EH (cell line): ENCODE measurements at regions not wholly inside any gene's neighbourhood (a gene's known extent, or its start where the extent isn't known, plus 50 kb on each side); places are given as distances from the start of the nearest gene placed in this dataset.

Experiments used
- DNase-seq: peaks from one replicate; pipeline ENCODE4 v3.0.0-alpha.2; 2015; ENCODE audit warnings: low read depth

DNA sequence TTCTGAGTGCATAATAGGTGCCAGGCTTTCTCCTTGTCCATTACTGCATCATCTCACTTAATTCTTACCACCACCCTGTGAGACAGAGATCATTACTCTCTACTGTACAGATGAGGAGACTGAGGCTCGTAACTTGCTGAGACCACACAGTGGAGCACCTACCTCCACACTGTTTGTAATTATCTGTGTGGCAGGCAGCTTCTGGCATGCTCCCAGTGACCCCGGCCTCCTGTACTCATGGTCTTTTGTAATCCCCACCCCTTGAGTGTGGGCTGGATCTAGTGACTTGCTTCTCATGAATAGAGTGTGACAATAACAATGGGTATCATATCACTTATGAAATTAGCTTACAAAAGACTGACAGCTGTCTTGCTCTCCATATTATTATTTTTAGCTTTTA, 407.3 kb downstream of the MATN1 start:
- no peak for DNase-seq

DNA sequence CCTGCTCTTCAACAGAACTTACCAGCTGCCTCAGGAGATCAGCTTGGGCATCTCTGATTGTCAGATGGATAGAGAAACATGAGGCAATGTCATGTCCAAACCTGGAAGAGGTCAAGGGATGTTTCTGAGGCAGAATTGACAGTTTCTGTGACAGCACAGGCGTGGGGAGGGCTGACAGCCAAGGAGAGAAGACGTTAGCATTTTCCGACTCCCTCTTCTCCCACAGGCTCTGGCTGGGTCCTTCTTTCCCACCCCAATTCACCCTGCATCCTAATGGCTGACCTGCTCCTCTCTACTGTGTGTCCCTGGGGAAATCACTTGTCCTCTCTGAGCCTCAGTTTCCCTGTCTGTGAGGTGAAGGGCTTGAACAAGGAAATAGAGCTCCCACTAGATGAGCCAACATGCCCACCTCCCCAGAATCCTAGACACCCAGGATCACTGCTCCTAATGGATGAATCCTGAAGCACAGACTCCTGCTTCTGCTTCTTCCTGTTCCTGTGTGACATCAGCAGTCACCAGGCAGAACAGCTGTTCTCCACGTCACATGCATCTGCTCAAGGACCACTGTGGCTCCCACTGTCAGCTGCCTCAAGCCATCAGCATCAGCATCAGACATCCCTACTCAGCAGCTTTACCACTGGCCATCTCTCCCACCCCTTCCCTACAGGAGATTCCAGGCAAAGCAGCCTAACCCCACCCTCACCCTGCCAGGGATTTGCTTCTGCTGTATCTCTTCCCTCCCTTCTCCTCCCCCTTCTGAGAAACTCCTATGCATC, 408.0 kb downstream of the MATN1 start:
- DNase-seq: peak; percentile 13

DNA sequence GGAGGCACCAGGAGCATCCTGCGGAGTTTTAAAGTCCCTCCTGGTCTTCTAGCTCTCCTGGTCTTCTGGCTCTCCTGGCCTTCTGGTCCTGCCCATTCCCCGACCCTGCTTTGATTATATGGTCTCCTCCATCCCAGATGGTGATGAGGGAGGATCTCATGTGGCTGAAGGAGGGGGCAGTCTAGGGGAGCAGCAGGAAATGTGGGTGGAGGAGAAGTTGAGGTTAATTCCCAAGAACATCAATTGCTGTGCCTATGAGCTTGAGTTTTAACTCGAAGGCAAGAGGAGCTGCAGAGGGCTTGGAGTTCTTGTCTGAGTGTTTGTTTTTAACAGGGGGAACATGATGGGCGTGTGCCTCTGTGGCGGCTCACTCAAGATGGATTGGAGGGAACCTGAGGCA, 408.8 kb downstream of the MATN1 start:
- DNase-seq: no peak

DNA sequence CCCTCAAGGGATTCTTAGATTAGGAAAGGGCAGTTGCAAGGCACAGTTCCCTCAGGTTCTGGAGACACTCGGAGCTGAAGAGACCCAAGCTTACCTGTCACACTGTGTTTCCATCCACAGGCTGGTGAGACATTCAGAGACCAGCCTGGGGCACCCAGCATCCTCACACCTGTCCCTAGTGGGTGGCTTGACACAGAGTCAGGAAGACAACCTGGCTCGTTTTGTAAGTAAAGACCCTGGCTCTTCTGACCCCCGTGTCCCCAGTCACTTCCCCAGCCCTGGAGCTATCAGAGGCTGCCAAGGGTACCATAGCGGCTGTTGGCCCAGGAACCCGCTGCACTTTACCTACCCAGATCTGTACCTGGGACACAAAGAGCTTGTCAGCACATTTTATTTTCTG, 409.8 kb downstream of the MATN1 start:
- no peak for DNase-seq

DNA sequence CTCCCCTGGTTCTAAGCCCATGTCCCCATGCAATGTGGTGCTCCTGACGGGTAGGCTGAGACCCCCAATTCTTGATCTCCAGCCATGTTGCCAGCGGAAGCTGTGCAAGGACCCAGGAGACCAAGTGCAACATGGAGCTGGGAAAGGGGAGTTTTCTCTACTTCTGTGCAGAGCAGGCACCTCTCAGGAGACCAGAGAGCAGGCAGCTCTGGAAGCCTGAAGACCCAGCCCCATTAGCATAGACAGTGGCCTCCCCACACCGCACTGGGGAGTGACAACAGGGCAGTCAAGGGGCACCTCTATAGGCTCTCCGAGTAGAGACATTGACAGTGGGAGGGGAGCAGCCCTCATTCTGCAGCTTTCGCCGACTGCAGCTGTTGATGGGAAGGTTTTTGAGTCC, 410.2 kb downstream of the MATN1 start:
- no peak for DNase-seq

DNA sequence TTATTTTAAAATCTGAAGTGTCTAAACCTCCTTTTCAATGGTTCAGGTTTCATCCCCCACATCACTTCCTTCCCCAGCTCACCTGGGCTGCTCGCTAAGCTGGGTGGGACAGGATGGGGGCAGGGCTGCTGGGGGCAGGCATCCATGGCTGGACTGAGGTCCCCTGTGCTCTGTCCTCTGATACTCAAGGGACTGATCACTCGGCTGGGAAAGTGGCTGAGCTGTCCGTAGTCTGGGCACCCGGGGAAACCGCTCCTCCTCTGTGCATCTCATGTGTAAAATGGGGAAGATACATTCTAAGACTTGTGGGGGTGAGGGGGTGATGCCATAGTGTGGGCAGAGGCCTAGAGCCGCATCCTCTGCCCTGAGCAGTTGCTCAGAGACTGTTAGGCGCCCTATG, 411.2 kb downstream of the MATN1 start:
- no peak for DNase-seq

DNA sequence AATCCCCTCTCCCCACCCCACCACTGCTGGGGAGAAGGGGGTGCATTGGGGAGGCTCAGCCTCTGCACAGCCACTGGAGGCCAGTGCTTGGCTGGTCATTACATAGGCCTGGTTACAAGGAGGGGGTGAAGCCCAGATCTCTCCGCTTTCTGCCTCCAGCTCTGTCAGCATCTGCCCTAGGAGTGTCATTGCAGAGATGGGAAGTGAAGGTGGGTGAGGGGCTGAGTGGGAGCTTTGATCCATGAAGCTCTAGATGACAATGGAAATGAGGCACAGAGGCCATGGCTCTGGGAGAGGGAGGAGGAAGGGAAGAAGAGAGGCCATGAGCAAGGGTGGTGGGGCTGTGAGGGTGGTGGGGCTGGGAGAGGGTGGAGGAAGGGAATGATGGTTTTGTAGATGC, 411.6 kb downstream of the MATN1 start:
- no peak for DNase-seq

DNA sequence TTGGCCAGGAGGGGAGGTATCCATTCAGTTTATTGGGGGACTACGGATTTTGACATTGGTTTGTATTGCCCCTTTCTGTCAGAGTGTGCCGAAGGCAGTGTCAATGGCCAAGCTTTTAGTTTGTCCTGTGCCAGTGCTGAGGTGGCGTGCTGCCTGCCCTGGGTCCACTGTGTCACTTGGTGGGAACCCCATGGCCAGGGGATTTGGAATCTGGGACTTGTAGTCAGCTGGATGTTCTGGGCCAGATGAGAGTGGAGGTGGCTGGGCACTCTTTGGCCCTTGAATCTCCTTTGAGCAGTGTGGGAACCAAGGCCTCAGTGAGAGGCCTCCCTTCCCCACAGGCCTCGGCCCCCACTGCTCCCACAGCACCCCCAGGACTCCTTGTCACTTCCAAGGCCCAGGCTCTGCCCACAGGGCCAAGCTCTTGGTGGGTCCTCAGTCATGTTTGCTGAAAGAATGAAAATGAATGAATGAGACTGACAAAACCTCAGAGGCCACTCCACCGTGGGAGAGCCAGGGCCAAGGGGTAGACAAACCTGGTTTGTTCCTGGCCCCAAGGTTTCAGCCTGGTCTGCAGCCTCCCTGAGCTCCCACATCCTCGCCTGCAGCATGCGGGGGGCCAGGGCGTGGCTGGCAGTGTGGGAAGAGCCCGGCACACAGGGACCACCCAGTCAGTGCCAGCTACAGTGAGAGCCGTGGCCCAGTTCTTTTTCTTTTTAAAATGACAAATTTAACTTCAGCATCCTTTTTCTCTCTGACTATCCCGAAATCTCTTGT, 412.2 kb downstream of the MATN1 start:
- DNase-seq: no peak

DNA sequence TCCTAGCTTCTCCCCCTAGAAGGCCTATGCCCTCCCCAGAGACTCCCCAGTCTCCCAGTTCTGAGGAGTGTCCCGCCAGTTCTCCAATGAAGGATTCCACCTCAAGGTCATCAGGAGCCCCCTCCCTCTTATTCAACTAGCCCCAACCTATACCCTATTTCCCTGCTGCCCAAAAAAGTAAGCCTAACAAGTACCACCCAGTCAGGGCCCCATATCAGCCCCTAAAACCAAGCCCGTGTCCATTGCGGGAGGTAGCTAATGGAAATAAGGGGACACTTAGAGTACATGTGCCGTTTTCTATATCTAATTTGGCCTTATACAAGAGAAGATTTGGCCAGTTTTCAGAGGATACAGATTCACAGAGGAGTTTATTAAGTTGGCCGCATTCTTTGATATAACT, 416.2 kb downstream of the MATN1 start:
- DNase-seq: no peak

DNA sequence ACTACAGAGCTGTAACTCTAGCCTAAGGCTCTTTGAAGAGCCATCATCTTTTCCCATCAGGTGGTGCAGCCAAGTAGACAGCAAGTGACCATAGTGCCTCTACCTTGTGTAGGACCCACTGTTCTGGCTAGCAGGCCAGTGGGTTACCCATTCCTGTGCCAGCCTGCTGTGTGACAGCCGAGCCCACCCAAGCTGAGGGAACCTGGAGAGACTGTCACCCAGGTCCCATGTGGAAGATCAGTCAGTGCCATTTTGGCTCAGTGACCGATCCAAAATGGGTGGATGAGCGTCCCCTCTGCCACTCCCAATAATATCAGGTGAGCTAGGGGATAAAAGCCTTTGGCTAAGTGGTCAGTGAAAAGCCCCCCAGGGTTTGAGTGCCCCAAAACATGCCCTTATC, 417.9 kb downstream of the MATN1 start:
- no peak for DNase-seq

DNA sequence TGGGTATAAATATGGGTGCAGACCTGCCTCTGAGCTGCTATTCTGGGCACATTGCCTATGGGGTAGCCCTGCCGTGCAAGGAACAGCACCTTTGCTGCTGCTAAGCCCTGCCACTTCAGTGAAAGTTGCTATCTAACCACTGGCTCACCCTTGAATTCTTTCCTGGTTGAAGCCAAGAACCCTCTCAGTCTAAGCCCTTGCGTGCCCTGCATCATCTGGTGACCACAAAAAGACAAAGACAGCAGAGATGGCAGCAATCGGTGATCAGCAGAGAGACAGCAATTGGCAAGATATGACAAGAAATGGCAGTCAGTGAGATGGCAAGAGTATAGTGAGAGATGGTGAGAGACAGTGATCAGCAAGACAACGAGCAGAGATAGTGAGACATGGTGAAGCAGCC, 418.3 kb downstream of the MATN1 start:
- no peak for DNase-seq

DNA sequence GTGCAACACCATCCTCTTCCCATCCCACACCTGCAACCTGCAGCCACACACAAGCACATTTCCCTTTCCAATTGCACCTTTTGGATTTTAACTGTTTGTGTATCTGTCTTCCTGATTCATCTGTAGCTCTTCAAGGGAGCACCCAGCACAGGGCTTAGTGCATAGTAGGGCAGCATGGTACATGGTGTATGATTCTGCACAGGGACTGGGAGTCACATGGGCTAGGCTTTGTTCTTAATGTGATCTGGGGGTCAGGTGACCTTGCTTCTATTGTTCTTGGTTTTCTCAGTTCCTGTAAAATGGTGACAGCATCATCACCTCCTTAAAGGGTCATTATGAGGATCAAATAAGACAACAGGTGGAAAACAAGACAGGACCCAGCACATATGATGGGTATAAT, 419.3 kb downstream of the MATN1 start:
- no peak for DNase-seq

DNA sequence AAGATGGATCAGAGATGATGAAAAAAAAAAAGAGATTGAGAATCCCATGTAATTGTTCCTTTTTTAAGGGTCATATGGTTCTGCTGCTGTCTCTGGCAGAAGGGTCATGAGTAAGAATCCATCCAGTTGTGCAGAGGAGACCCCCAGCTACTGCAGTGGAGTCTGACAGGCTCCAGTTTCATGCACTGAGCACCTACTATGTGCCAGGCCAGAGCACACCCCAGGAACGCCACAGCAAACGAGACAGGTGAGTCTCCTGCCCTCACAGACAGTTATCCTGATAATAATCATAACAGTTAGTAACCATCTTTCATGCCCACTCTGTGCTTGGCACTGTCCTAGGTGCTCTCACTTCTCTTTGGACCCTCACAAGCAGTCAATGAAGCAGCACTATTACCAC, 420.0 kb downstream of the MATN1 start:
- no peak for DNase-seq

DNA sequence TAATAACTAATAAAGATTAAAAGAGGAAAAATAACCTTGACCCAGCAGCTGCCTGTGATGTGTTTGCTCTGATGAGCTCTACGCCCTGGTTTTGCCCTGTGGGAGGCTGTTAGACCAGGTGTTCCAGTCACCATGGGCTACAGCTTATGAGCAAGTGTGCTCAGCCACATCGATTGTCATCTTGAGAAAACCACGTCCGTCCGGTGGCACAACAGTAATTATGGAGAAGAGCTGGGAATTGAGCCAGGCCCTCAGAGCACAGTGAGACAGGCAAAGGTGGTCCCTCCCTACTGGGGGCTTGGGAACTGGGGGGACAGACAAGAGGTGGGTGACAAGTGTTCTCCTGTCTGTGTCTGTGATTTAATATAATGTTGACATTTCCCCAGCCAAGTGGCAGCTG, 420.5 kb downstream of the MATN1 start:
- no peak for DNase-seq

DNA sequence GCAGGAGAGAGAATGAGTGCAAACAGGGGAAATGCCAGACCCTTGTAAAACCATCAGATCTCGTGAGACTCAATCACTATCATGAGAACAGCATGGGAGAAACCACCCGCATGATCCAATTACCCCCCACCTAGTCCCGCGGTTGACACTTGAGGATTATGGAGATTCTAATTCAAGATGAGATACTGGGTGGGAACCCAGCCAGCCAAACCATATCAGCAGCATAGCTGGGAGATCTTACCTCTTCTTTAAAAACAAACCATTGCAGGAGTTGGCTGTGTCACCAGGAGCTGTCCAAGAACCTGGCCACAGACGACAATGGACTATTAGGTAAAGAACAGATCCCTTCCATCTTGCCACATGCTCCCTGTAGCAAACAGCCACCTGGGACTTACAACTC, 422.7 kb downstream of the MATN1 start:
- DNase-seq: no peak

DNA sequence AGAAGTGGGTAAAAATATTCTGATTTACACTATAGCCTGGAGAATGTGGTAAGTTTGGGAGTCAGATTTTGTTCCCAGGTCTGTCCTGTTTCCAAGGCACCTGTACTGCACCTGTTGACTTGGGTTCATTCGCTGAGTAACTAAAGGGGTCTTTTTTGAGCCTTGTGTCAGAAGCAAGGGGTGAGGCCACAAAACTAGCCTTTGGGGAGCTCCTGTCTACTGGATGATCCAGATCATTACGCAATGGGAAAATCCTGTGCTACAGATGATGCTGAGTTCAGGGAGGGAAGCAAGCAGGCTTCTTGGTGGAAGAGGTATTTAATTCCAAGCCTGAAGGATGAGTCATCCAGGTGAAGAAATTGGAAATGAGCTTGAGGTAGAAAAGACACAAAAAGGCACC, 424.0 kb downstream of the MATN1 start:
- no peak for DNase-seq

DNA sequence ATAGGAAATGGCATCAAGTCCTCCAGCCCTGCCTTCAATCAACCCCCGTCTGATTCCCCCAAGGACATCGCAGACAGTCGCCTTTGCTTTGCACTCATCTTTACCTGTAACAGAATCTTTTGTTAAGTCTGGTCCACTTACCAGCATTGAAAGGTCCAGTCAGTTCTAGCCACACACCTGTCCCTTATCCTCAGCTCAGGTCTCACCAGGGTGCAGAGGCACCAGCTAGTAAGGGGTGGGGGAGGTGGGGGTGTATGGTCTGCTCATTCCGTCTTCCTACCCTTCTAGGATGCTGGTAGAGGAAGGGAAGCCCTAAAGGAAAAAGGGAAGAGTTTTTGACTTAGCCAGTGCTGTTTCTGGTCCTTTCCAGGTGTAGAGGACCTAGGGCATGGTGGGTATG, 427.7 kb downstream of the MATN1 start:
- no peak for DNase-seq

DNA sequence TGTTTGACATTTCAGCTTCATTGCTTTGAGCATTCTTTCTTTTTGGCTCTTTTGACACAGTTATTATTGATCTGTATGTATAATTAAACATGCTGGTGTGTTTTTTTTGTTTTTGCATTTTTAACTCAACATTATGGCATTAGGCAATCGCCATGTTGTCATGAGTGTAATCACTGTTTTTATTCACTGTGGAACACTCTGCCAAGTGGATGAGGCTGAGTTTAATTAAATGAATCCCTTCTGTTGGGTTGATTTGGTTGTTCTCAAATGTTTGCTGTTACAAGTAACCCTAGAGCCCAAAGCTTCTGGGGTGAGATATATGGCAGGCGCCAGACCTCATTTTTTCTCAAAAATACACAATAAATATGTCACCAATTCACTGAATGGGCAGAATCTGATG, 428.1 kb downstream of the MATN1 start:
- no peak for DNase-seq

DNA sequence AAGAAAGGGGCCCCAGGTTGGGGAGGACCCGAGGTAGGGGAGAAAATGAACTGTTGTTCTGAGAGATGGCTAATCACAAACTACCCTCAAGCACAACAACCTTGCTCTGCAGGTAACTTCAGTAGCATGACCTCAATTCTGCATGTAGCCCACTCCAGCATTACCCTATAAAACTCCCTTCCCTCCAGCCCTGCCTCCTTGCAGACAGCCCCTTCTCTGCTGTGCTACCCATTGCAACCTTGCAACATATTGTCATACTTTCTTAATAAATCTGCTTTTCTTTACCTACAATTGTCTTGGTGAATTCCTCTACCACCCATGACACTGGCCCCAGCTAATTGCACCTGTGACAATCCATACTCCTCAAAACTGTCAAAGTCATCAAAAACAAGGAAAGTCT, 428.9 kb downstream of the MATN1 start:
- DNase-seq: no peak

DNA sequence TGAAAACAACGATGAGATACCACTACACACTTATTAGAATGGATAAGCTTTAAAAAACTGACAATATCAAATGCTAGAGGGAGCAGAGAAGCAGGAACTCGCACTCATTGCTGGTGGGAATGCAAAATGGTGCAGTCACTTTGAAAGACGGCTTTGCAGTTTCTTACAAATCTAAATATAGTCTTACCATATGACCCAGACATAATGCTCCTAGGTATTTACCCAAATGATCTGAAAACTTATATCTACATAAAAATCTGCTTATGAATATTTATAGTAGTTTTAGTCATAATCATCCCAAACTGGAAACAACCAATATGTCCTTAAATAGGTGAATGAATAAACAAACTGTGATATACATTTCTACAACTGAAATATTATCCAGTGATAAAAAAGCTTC, 430.9 kb downstream of the MATN1 start:
- no peak for DNase-seq

DNA sequence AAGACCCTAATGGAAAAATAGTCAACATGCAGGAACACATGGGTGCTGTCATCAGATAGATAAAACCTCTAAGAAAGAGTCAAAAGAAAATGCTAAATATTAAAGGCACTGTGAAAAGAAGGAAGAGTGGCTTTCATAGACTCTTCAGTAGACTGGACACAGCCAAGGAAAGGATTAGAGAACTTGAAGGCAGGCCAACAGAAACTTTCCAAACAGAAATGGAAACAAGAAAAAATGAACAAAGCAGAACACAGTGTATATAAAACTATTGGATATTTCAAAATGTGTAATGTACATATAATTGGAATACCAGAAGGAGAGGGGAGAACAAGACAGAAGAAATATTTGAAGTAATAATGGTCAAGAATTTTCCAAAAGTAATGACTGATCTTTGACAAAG, 431.9 kb downstream of the MATN1 start:
- DNase-seq: no peak

DNA sequence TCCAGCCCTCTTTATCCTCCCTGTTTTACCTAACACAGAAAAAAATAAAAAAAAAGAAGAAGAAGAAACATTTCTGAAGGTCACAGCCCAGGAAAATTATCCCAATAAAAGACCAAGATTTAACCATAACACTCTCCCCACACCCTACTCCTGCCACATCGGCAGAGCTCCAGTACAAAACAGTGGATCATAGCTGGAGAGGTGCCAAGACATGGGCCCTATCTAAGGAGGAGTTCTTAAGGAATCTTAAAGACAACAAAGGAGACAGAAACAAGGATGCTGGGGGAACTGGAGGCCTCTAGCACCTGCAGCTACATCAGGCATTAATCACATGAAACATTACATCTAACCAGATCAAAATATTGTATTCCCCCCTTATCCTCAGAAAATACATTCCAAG, 432.8 kb downstream of the MATN1 start:
- peak; percentile 5 for DNase-seq

DNA sequence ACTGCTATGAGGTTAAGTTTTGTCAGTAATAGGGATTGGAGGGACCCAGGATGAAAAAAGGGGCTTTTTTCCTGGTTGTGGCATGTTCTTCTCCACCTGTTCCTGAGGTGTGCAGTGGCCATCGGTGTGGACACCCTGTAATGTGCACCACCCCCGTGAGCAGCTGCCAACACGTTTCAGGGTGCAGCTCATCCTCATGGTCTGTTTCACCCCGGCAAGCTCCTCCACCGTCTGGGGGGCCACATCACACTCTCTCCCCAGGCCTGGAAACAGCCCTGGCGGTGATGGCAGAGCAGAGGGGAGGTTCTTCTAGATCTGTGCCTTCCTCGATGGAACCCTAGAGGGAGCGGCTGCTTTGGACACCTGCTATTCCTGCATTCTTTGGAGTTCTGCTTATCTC, 435.4 kb downstream of the MATN1 start:
- no peak for DNase-seq
